GM19023 (cell line): ENCODE measurements at regions not wholly inside any gene's neighbourhood (a gene's known extent, or its start where the extent isn't known, plus 50 kb on each side); places are given as distances from the start of the nearest gene placed in this dataset.
"Not testable (repeated sequence)": the region's sequence is repeated elsewhere in the genome, so short reads cannot be mapped to it uniquely, and the experiment has no call there.

Source experiments
- ATAC-seq: cut with Tn5 transposase; IDR thresholded peaks from one replicate; pipeline ENCODE4 v1.9.1; 2021; ENCODE audit warnings: mild to moderate bottlenecking, moderate library complexity; ENCODE audit not compliant: unreplicated experiment

DNA sequence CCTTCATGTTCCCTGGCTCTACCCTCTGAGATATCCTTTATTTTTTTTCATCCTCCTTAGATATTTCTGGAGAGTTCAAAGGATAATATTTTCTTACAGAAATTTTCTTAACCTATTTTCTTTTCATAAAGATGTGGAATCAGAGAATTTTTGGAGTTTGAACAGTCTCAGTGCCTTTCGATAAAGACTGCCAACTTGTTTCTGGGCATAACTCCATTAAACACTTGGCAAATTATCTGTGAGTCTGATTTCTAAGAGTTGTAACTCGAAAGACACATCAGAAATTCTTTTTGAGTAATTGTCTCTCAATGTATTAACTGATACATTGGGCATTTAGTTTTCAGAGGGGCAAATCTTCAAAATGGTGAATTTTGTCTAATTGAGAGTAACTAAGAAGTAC lies 1255.6 kb downstream of the NCAM2 start:
- no peak for ATAC-seq

DNA sequence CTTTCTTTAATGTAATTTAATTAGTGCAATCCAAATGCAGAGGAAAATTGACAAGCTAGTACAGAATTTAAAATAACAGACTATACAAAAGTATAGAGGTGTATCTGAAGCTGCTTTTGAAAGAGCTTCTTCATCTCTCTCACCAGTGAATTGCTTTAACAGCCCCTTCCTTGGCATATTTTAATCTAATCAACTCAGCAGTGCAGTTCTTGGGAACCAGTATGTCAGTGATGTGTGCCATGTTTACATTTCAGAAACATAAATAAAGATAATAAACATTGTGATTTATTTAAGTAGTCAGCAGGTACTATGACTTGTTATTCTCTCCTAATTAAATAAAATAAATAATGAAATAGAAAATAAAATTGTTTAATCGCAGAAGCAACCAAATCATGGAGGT lies 1260.6 kb downstream of the NCAM2 start:
- ATAC-seq, result no peak

DNA sequence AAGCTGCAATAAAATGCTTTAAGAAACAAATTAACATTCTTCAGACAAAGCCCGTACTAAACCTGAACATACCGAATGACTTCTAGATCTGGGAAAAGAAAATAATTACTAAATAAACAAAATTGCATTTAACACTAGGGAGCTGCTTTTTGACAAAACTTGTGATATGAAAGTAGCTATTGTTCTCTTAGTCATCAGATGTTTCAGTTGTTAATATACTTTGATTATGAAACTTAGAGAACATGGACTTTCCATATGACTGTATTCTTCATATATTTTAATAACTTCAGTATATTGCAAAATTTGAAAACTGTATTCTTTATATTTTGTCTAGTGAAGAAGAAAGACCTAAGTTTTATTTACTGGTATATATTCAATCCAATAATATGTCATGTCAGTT lies 1262.1 kb downstream of the NCAM2 start:
- no peak for ATAC-seq

DNA sequence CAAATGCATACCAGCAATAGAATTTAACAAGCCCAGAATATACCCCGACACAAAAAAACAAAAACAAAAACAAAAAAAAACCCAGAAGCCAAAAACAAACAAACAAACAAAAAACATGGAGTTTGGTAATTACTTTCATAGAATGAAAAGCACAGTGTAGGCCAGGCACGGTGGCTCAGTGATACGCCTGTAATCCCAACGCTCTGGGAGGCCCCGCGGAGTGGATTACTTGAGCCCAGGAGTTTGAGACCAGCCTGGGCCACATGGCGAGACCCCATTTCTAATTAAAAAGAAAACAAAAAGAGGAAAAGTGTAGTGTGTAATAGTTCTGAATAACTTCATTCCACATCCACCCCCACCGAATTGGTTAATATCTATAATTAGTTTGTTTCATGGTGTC lies 1265.7 kb downstream of the NCAM2 start:
- ATAC-seq, result no peak

DNA sequence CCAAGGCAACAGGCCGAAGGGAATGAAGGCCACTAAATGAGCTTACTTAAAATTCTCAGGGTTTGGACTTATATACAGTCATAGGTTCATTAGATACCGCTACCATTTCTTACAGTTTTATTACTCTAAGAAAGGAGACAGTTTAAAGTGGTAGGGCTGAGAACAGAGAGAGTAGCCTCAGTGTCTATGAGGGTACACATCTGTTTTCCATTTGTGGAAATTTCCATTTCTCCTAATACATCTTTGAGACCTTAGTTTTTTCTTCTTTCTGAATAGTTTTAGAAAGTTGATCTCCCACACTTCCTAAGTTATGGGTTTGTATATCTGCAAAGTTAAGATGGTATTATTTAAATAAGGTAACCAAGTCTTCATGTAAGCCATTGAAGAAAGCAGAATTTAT lies 1279.1 kb downstream of the NCAM2 start:
- ATAC-seq, result no peak

DNA sequence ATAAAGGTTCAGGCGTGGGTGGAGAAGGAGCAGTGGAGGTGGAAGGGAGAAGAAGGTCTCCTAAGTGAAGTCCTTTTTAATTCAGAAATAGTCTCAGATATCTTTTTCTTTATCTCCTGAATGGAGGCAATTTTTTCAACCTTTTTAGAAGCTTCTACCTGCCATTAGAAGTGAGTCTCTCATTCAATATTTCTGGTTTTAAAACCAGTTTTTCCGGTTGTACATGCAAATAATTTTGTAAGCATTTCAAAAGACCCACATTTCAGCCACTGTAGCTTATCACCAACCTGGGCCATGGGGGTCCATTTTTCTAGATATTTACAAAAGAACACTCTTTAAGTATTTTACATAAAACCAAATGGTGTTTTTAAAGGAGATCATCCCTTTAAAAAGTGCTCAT lies 1280.2 kb downstream of the NCAM2 start:
- ATAC-seq, result no peak

DNA sequence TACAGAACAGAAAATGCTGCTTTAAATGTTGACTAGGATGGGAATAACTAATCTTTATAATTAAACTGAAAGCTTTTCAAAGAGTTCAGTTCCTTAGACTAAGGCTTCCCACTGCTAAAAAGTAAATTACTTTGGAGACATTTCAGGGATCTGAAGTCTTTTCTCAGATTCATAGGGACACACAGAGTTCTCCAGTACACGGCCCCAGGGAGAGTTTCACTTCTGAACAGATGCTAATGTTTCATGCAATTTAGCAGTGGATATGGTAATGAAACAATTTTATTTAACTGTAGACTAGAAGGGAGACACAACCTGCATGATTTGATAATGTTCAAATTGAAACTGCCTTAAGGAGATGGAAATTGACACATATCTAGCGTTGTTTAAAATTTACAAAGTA lies 1282.6 kb downstream of the NCAM2 start:
- ATAC-seq, result no peak

DNA sequence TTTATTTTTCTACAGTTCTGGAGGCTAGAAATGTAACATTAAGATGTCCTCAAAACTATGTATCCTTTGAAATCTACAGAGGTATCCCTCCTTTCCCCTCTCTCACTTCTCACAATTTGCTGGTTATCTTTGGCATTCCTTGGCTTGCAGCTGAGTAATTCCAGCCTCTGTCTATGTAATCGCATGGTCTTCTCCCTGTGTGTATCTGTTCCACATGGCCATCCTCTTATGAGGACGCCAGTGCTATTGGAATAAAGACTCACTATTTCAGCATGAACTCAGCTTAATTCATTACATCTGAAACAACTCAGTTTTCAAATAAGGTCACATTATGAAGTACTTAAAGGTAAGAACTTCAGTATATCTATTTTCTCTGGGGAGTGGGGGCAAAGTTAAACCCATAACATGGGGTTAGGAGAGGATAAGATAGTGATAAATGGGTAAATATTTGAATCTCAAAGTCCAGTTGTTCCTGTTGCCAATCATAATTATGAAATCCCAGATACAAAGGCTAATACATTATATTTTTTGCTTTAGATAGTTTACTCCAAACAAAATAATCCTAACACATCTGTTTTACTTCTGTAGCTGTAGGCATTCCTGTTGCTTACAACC lies 1290.8 kb downstream of the NCAM2 start:
- no peak for ATAC-seq

DNA sequence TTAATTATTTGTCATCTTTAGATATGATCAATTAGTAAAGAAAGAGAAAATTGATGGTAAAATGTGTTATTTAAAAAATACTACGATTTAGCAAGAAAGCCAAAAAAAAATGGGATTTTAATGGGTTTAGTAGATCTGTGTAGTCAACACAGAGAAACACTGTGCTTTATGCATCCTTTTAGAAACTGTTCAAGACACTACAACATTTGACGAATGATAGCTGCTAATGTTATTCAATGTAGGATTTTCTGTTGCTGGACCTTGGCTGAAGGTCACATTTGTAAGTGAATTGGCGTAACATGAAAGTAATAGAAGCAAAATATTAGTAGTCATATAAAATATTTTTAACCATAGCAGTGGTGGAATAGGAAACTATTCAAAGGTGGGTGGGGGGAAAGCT lies 1293.9 kb downstream of the NCAM2 start:
- no peak for ATAC-seq

DNA sequence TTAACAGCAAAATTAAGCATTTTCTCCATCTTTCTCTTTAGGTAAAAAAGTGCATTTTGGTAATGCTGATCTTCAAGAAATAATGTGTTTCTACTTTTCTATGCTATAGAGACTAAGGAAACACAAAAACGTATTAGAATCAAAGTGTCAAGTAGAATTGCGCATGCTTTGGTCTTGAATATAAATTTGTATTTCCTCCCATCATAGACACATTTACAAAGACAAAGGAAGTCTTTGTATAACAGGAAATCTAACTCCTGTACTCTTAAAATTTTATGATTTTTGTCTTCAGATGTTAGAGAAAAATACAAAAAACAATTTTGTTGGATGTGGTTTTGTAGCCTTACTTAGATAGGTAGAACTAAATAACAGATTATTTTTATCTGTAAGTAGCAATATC lies 1299.4 kb downstream of the NCAM2 start:
- ATAC-seq, result no peak

DNA sequence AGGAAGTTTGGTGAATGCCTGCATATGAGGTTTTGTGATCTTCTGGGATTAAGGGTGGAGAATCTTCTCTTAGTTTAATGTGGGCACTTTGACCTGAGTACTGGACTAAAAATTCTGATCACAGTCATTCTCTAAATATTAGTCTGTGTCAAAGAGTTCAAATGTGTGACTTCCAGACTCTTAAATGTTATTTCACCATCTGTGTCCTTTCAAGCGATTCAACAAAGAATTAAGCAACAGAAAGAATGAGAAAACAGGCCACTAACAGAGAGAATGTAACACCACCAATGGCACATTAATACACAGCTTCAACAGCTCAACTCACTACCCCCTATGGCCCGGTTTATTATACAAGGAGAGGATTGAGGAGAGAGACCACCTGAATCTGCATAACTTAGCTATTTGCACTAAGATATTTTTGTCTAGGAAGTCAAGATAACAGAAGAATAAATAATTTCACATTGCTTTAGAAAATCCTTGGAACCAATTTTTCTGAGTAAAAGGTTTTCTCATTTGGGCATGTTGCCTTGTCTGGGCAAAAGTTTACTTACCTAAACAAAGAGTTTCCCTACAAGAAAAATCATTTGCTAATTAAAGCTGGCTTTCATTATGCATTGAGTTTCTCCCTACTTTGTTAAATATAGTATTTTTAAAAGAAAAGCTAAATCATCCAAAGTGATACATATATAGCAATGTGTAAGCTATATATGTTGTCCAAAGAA lies 1313.7 kb downstream of the NCAM2 start:
- ATAC-seq, result no peak

DNA sequence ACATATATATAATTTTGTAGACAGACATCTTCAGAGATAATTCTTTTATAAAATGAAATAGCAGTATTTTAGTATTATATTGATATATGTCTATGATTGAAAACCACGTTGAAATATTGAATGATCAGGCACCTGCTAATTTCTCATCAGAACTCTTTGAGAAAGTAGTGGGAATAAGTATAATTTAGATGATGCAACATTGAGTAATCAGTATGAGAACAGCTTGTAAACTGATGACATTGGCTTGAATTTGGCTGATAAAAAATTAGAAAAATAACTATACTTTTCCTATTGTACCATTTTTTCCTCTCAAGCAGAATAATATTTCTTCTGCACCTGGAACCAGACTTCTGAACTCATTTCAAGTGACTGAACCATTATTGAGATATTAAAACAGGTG lies 1316.8 kb downstream of the NCAM2 start:
- ATAC-seq, result no peak

DNA sequence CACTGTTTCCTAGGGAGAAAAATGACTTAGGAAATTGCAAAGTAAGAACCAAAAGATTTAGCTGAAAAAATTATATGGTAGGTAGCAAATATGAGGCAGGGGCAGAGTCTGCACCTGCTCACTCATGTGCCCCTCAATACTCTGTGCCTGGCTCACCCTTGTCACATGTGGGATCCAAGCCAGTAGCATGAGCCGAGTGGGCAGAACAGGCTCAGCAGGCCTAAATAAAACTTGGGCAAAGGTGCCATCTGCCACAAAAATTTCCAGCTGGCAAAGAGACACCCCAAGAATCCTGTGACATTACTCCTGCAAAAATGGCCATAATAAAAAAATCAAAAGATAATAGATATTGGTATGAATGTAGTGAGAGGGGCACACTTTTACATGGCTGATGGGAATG lies 1321.2 kb downstream of the NCAM2 start:
- no peak for ATAC-seq

DNA sequence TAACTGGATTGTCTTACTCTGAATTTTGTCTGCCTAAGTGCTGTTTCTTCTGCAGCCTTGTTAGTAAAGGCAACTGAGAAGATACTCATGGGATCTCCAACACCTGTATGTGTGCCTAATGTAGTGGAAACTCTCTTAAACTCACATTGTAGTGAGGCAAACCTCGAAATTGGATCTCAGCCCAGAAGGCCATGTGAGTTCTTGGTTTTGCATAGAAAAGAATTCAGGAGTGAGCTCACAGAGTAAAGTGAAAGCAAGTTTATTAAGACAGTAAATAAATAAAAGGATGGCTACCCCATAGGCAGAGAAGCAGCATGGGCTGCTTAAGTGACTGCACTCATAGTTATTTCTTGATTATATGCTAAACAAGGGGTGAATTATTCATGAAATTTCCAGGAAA lies 1344.7 kb downstream of the NCAM2 start:
- no peak for ATAC-seq

DNA sequence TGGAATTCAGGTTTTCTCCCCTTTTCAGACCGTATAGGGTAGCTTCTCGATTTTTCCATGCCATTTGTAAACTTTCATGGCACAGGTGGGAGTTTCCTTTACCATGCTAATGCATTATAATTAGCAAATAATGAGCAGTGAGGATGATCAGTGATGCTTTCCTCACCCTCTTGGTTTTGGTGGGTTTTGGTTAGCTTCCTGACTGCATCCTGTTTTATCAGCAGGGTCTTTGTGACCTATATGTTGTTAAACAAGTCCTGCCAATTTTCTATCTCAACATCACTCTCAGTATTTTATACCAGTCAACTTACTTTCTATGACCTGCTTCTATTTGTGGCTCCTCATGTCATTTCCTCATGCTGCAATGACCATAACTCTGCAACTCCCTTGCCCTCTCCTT lies 1345.1 kb downstream of the NCAM2 start:
- ATAC-seq, result no peak

DNA sequence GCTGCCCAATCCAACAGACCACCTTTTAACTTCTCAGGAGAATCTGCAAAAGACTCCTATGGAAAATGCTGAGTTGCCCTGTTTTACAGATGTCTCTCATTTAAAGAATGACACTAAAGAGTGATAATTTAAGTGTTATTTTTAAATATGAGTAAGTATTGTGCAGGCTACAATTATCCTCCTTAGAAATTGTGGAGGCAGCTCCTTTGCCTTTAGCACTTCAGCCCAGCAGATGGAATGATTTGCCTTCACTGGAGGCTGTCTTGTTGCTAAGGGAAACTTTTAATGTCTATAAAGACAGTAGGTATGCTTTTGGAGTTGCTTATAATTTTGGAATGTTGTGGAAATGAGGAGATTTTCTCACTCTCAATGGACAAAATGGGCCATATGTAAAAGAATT lies 1345.5 kb downstream of the NCAM2 start:
- no peak for ATAC-seq

DNA sequence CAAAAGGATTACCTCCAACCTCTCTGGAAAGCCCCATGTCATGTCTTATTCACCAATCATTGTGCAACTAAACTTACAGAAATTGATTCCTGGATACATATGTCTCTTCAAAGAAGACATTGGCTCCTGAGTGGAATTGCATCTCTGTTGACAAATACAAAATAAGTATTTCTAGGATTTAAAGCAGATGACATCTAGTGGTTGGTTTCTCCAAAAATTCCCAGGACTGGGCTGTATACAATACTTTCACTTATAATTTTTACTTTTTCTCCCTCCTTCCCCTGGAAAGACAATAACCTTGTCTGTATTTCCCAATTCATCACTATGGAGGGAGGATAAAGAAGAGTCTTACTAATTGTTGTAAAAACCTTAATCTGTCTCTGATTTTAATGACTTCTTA lies 1347.4 kb downstream of the NCAM2 start:
- no peak for ATAC-seq

DNA sequence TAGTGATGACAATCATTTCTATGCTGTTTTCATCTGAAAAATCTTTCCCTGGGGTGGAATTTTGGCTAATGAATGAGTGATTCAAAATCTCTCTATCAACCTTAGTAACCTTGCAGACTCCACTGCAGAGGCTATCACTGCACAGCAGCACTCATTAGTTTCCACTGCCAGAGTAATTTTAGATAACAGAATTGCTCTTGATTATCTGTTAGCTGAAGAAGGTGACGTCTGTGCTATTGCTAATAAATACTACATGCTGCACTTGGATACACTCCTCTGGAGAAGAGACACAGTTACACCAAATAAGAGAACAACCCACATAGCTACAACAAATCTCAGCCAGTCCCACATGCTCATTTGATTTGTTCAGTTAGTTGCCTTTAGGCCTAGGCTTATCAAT lies 1348.4 kb downstream of the NCAM2 start:
- ATAC-seq, result no peak

DNA sequence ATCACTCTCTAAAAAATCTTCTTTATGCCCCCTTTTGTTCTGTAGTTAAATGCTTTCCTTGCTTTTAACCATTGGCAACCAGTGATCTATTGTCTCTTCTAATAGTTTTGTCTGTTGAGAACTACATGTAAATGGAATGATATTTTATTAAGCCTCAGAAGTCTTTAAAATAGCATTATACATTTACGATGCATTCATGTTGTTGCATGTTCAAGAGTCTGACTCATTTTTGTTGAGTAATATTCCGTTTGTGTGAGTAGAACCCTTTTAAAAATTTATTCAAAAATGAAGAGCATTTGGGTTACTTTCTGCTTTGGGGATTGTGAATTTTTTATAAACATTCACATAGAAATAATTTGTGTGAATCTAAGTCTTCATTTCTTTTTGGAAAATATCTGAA lies 1352.9 kb downstream of the NCAM2 start:
- no peak for ATAC-seq

DNA sequence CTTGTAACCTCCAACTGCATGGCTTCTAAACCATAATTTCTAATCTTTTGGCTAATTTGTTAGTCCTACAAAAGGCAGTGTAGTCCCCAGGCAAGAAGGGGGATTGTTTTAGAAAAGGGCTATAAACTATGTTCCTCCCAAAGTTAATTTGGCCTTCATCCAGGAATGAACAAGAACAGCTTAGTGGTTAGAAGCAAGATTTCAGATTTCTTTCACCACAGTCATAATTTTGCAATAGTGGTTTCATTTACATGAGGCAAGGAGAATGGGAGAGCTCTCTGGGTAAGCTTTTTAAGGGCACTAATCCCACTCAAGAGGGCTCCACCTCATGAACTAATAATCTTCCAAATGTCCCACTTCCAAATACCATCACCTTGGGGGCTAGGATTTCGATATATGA lies 1353.9 kb downstream of the NCAM2 start:
- ATAC-seq, result no peak

DNA sequence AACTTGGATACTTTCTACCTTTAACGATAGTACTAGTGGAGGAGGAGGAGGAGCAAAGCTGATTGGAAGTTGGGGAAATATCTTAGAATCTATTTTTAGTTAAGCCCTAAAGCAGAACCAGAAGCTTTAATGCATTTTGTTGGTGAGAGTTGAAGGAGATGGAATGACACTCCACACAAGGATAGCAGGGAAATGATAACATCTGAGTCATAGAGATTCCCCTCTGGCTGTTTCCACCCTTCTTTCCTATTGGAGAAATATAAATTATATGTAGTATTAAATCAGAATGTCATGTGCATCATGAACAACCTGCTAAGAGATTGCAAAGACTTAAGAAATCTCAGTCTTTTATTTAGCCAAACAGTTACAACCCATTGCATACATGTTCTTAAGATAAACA lies 1357.7 kb downstream of the NCAM2 start:
- ATAC-seq, result no peak

DNA sequence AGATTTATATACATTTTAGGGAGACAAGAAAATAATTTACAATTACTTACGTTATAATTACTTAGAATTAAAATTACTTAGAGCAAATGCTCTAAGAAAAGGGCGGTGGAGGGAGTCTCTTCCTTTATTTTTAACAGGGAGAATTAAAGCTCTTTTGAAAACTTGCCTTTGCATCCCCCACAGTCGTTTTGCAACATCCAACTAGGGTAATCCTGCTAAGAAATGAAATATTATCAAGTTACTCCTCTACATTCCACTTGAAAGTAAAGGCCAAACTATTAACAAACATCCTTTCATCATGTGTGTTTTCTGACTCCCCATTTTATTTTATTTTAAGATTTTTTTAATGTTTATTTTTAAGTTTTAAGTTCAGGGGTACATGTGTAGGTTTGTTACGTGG lies 1358.5 kb downstream of the NCAM2 start:
- ATAC-seq, result no peak

DNA sequence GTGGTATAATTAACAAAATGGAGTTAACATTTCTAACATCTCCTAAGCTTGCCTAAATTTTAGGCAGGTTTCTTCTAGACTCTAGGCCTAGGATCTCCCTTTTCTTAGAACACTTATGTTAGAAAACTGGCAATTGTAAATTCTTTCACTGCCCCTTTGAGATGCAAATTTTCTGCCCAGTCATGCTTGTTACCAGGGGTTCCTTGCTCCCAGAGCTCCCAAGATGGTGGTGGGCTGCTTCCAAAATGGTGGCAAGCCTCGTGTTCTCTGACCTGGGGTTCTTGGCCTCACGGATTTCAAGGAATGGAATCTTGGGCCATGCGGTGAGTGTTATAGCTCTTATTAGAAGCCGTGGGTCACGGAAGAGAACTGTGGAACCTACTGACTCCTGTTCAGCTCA lies 1361.4 kb downstream of the NCAM2 start:
- ATAC-seq, result not testable (repeated sequence)
